ENCODE measurements at regions not wholly inside any gene's neighbourhood (a gene's known extent, or its start where the extent isn't known, plus 50 kb on each side); places are given as distances from the start of the nearest gene placed in this dataset.

DNA sequence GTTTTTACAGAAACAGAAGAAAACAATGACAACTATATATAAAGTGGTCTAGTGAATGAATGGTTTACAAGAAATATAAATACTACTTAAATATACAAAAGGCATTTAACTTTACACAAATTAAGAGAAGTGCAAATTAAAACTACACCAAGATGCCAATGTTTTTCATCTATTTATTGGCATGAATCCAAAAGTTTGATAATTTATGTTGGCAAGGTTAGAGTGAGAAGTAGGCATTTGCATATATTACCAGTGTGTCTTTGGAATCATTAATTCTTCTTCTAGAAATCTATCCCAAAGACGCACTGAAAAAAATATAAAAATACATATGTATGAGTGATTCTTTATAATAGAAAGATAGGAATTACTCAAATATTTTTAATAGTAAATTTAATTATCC lies 457.4 kb downstream of the MDFIC start:
- CTCF ChIA-PET (ENCODE audit: low intra/inter-chr PET ratio), result no interaction called here
- POLR2A ChIA-PET, result no interaction called here
- Histone ChIP-seq H3K4me2 (ENCODE audit: insufficient read depth, low read length) (no peak overlapping the region), H4K20me1 (replicated peaks; ENCODE audit: control insufficient read depth, insufficient read depth, low read length) (no peaks in the 10 kb centered on the region), H3K36me3 (ENCODE audit: control insufficient read depth, insufficient read depth, low read length) (no peaks in the 10 kb centered on the region), H2AFZ (ENCODE audit: low read depth, low read length) (no peak overlapping the region), H3K27me3 (ENCODE audit: control insufficient read depth in 2 of 2, insufficient read depth in 2 of 2, low read length in 2 of 2) (no peaks in the 10 kb centered on the region), H3K9me1 (ENCODE audit: control insufficient read depth, insufficient read depth, low read length) (no peaks in the 10 kb centered on the region), H3K9me3 (replicated peaks; ENCODE audit: control insufficient read depth, insufficient read depth, low read depth, low read length) (no peaks in the 10 kb centered on the region), H3K27ac (ENCODE audit: extremely low read depth, low read depth, low read length) (no peak overlapping the region), H3K9ac (ENCODE audit: insufficient read depth in 1 of 2, low read depth in 2 of 2, low read length in 2 of 2) (no peak overlapping the region), H3K4me1 (replicated peaks in 1 of 2; ENCODE audit: control insufficient read depth in 2 of 2, insufficient read depth in 2 of 2, low read length in 2 of 2) (no peaks in the 10 kb centered on the region), H3K79me2 (ENCODE audit: control insufficient read depth, insufficient read depth, low read length) (no peaks in the 10 kb centered on the region), H3K4me3 (no peak overlapping the region)
- DNase-seq (ENCODE audit: extremely low read depth in 1 of 4, low spot score in 3 of 4) (no peak), ATAC-seq (no peak), FAIRE-seq (no peak)
- intact Hi-C loops (cut with micrococcal nuclease), result no loop called here
- BruUV-seq (replicated peaks), result no TSS peak
- in situ Hi-C loops (cut with MboI), result no loop called here
- WGBS (ENCODE audit: insufficient coverage, low coverage, missing lambda C conversion rate), result 0% methylated on average over 1 of the region's 1 CpG
- TF ChIP-seq ZNF217 (CRISPR knock-in tag; IDR thresholded peaks at IDR 0.05) (no peak), NFIC (IDR thresholded peaks at IDR 0.05) (peak; percentile 37; the same call in 1 of the 2 replicates)
- TF ChIP-seq, protein P1, sequence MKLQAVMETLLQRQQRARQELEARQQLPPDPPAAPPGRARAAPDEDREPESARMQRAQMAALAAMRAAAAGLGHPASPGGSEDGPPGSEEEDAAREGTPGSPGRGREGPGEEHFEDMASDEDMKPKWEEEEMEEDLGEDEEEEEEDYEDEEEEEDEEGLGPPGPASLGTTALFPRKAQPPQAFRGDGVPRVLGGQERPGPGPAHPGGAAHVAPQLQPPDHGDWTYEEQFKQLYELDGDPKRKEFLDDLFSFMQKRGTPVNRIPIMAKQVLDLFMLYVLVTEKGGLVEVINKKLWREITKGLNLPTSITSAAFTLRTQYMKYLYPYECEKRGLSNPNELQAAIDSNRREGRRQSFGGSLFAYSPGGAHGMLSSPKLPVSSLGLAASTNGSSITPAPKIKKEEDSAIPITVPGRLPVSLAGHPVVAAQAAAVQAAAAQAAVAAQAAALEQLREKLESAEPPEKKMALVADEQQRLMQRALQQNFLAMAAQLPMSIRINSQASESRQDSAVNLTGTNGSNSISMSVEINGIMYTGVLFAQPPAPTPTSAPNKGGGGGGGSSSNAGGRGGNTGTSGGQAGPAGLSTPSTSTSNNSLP (IDR thresholded peaks at IDR 0.05; ENCODE audit: borderline replicate concordance, low read depth, low read length), result no peak

DNA sequence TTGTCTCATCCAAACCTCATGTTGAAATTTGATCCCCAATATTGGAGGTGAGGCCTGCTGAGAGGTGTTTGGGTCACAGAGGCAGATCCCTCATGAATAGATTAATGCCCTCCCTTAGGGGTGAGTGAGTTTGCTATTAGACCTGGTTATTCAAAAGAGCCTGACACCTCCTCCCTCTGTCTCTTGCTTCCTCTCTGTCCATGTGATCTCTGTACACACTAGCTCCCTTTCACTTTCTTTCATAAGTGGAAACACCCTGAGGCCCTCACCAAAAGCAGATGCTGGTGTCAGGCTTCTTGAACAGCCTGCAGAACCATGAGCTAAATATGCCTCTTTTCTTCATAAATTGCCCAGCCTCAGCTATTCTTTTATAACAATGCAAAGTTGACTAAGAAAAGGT lies 447.1 kb downstream of the MDFIC start:
- FAIRE-seq, result no peak
- intact Hi-C loops (cut with micrococcal nuclease) (no loop called here), in situ Hi-C loops (cut with MboI) (no loop called here)
- DNase-seq (ENCODE audit: extremely low read depth in 1 of 4, low spot score in 3 of 4), result no peak
- Histone ChIP-seq H3K36me3 (ENCODE audit: control insufficient read depth, insufficient read depth, low read length) (no peaks in the 10 kb centered on the region), H3K9me3 (replicated peaks; ENCODE audit: control insufficient read depth, insufficient read depth, low read depth, low read length) (no peaks in the 10 kb centered on the region), H4K20me1 (replicated peaks; ENCODE audit: control insufficient read depth, insufficient read depth, low read length) (no peaks in the 10 kb centered on the region), H2AFZ (ENCODE audit: low read depth, low read length) (no peak overlapping the region), H3K4me3 (no peak overlapping the region), H3K27ac (ENCODE audit: extremely low read depth, low read depth, low read length) (no peak overlapping the region), H3K4me1 (replicated peaks in 1 of 2; ENCODE audit: control insufficient read depth in 2 of 2, insufficient read depth in 2 of 2, low read length in 2 of 2) (no peaks in the 10 kb centered on the region), H3K4me2 (ENCODE audit: insufficient read depth, low read length) (no peak overlapping the region), H3K79me2 (ENCODE audit: control insufficient read depth, insufficient read depth, low read length) (no peaks in the 10 kb centered on the region), H3K27me3 (ENCODE audit: control insufficient read depth in 2 of 2, insufficient read depth in 2 of 2, low read length in 2 of 2) (no peaks in the 10 kb centered on the region), H3K9ac (ENCODE audit: insufficient read depth in 1 of 2, low read depth in 2 of 2, low read length in 2 of 2) (no peak overlapping the region), H3K9me1 (ENCODE audit: control insufficient read depth, insufficient read depth, low read length) (no peaks in the 10 kb centered on the region)
- ChIA-PET POLR2A (no interaction called here), CTCF (ENCODE audit: low intra/inter-chr PET ratio) (no interaction called here)
- no TSS peak for BruUV-seq (replicated peaks)
- no peak for ATAC-seq
- TF ChIP-seq, protein P2, sequence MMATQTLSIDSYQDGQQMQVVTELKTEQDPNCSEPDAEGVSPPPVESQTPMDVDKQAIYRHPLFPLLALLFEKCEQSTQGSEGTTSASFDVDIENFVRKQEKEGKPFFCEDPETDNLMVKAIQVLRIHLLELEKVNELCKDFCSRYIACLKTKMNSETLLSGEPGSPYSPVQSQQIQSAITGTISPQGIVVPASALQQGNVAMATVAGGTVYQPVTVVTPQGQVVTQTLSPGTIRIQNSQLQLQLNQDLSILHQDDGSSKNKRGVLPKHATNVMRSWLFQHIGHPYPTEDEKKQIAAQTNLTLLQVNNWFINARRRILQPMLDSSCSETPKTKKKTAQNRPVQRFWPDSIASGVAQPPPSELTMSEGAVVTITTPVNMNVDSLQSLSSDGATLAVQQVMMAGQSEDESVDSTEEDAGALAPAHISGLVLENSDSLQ (IDR thresholded peaks at IDR 0.05), result no peak
- TF ChIP-seq FOXA1 (IDR thresholded peaks at IDR 0.05; ENCODE audit: borderline replicate concordance), result no peak
- TF ChIP-seq, protein P3, sequence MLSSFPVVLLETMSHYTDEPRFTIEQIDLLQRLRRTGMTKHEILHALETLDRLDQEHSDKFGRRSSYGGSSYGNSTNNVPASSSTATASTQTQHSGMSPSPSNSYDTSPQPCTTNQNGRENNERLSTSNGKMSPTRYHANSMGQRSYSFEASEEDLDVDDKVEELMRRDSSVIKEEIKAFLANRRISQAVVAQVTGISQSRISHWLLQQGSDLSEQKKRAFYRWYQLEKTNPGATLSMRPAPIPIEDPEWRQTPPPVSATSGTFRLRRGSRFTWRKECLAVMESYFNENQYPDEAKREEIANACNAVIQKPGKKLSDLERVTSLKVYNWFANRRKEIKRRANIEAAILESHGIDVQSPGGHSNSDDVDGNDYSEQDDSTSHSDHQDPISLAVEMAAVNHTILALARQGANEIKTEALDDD (IDR thresholded peaks at IDR 0.05), result no peak
- no peak for TF ChIP-seq NEUROD1 (IDR thresholded peaks at IDR 0.05; ENCODE audit: borderline replicate concordance, low read depth, low read length, partially characterized antibody)
- TF ChIP-seq DMBX1 (CRISPR knock-in tag; IDR thresholded peaks at IDR 0.05; ENCODE audit: borderline replicate concordance), result no peak
- no peak for TF ChIP-seq XRCC5 (IDR thresholded peaks at IDR 0.05; ENCODE audit: low read depth, low read length)
- no peak for TF ChIP-seq MXI1 (IDR thresholded peaks at IDR 0.05; ENCODE audit: low read depth, low read length)
- TF ChIP-seq JUND (IDR thresholded peaks at IDR 0.05; ENCODE audit: borderline replicate concordance, low read depth, low read length), result no peak
- no peak for TF ChIP-seq JUND (tag; IDR thresholded peaks at IDR 0.05; ENCODE audit: borderline replicate concordance, low read depth, low read length)
- no peak for TF ChIP-seq HMG20B (CRISPR knock-in tag; IDR thresholded peaks at IDR 0.05)
- TF ChIP-seq ZNF511 (CRISPR knock-in tag; IDR thresholded peaks at IDR 0.05), result no peak
